ENCODE measurements at regions not wholly inside any gene's neighbourhood (a gene's known extent, or its start where the extent isn't known, plus 50 kb on each side); places are given as distances from the start of the nearest gene placed in this dataset.
"Not testable (repeated sequence)": the region's sequence is repeated elsewhere in the genome, so short reads cannot be mapped to it uniquely, and the experiment has no call there.

GRCh38 chr4:137825505-137825904, 293.2 kb upstream of the PCDH18 start:
- DNase-seq: no peak

- no peak for DNase-seq
These were observed 290.7 kb upstream of the PCDH18 start for GRCh38 chr4:137823007-137823406.

- no peak for DNase-seq
These were observed 287.7 kb upstream of the PCDH18 start for GRCh38 chr4:137819964-137820383.

GRCh38 chr4:137812258-137812657, 280.0 kb upstream of the PCDH18 start:
- no peak for DNase-seq

DNA sequence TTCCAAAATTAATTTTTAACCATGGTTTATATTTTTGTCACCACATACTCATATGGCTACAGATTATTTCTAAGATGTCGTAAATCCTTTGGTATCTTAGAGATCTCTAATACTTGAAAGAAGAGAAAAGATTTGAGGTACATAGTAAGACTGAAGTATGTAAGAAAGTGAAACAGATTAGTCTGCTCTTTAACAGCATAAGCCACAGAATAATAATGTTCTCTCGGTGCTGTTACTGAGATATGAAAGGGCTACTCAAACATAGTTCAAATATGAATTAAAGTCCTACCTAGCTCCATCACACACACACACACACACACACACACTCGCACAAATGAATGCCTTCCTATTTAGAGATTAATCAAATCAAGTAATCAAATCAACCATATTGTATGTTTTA, 274.1 kb upstream of the PCDH18 start:
- DNase-seq: no peak

GRCh38 chr4:137804906-137805495, 272.7 kb upstream of the PCDH18 start:
- no peak for DNase-seq

GRCh38 chr4:137800861-137801260, 268.6 kb upstream of the PCDH18 start:
- DNase-seq: no peak

DNA sequence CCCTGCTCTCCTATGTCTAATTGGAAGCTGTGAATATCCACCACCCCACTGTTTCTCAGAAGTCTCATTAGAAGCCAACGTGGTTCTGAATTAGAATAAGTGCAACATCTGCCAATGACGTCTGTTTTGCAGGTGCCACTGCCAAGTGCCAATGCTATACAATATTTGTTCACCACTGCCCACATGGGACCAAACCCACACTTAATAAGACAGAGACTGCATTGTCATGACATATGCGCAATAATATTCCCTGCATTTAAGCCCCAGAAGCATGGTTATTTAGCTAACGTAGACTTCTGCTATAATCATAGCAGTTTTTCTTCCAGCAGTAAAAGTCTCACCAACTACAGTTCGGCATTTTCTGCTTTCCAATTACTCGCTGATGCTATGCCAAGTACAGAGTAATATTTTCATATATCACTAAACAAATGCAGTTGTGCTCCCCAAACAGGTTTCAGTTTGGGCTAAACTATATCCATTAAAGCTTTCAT, 262.5 kb upstream of the PCDH18 start:
- DNase-seq: no peak

GRCh38 chr4:137789263-137789662, 257.0 kb upstream of the PCDH18 start:
- DNase-seq: not testable (repeated sequence)

DNA sequence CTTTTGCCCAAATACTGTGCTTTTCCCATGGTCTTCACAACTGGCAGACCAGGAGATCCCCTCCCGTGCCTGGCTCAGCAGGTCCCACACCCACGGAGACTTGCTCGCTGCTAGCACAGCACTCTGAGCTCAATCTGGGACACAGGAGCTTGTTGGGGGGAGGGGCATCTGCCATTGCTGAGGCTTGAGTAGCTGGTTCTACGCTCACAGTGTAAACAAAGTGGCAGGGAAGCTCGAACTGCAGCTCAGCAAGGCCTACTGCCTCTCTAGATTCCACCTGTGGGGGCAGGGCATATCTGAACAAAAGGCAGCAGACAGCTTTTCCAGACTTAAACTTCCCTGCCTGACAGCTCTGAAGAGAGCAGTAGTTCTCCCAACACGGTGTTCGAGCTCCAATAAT, 251.6 kb upstream of the PCDH18 start:
- not testable (repeated sequence) for DNase-seq

DNA sequence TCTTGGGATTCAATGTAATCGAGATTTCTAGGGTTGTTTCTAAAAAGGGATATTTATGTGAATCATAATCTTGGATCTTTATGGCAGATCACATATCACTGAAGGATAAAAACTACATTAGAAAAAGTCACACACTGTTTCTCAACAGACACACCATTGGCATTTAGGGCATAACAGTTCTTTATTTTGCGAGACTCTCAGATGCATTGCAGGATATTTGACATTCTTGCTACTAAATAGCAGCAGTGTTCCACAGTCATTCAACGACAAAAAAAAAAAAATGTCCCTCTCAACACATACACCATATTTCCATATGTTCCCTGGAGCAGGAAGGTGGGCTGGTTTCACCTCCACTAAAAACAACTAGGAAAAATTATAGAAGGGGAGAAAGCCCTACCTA, 243.4 kb upstream of the PCDH18 start:
- no peak for DNase-seq

DNA sequence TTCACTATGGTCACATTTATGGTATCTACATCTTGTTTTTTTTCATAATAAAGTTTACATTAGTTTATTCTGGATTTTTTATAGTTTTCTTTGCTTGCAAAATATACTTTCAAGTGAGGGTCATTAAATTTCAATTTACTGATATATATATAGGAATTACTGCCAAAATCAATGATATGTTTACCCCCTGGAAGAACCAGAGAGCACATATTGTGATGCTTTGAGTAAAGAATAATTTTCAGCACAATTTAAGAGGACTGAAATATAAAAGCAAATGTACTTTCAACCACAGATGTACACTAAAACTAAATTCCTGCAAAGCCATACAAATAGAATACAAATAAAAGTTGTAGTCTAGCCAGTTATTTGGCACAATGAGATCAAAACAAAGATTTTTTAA, 242.2 kb upstream of the PCDH18 start:
- DNase-seq: no peak

- DNase-seq: no peak
These were observed 236.6 kb upstream of the PCDH18 start for GRCh38 chr4:137768881-137769280.

GRCh38 chr4:137768196-137768595, 235.9 kb upstream of the PCDH18 start:
- DNase-seq: no peak

DNA sequence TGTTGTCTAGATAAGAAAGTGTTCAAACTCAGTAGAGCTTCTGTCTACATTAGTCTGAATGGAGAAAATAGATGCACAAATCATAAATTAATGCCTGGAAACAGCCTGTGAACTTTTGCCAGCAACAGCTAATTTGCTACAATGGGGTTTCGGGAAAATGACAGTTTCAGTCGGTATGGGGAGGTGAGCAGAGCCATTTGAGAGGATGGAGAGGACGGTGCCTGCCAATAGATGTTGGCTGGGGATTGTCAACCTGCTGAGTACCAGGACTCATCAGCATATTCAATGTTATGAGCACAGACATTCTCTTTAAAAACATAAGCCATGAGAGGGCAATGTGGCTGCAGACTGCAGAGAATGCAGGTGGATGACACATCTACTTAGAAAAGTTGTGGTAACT, 230.3 kb upstream of the PCDH18 start:
- no peak for DNase-seq

DNA sequence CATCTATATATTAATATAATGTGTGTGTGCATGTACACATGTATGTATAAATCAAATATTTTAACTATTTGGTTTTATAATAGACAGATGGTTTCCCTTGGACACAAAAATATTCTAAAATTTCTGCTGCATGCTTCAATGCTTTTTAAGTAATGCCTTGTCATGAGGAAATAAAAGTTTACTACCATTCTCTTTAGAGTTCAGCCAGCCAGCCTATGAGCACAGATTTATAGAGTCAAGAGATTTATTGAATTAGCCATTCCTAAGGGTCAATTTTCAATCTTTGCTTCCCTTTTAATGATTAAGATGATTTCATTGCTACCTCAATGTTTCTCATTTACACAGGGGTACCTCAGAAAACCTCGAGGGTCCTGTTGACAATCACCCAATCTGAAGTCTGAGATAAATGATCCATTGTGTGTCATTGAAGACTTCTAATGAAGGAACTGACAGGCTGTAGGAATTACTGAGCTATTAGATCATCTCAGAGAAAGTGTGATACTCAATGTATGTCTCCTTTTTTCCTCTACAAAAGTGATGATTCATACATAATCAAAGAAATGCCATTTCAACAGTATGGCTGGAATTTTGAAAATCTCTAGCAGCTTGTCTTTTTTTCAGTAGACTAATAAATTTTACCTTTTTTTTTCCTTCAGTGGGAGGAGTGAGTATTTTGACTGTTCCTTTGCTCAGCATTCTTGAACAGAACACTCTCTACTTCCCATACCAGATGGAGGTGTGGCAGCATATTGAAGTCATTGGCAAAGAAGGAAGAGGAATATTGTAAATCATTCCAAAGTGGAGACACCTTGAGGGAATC, 222.6 kb upstream of the PCDH18 start:
- no peak for DNase-seq

DNA sequence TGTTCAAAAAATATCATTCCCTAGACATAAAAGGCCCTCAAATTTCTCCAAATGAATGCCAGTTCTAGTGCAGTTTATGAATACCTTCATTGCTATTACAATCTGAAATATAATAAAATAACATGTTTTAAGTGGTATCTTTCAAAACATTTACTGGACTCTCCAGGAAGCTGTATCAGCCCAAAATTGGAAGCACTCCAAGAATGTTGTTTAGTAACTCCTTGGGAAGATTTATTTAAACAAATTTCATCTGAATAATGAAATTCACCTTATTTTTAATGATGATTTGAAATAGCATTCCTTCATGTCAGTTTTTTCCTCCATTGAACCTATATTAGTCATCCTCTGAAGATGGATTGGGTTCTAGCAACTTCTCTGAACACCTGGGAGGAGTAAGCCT, 217.2 kb upstream of the PCDH18 start:
- no peak for DNase-seq

DNA sequence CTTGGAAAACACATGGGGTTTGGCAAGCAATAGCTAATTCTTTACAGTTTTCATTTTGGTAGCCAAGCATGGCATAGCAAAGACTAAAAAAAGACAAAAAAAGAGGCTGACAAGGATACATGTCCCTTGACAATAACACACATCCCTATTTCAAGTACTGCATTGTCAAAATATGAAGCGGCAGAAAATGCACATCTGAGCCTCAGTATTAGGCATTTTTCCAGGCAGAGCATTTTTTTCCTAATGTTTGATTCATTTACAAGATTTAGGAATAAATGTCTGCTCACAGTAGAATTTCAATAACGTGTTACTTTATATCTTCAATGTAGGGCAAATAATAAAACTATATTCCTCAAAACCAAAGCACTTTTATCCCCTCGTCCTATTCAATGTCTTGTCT, 216.3 kb upstream of the PCDH18 start:
- no peak for DNase-seq

GRCh38 chr4:137740141-137740540, 207.8 kb upstream of the PCDH18 start:
- DNase-seq: no peak

GRCh38 chr4:137739391-137739790, 207.1 kb upstream of the PCDH18 start:
- DNase-seq: no peak

GRCh38 chr4:137738375-137738990, 206.2 kb upstream of the PCDH18 start:
- DNase-seq: no peak

GRCh38 chr4:137735561-137736104, 203.3 kb upstream of the PCDH18 start:
- DNase-seq: no peak
